Thyroid gland (tissue), 4 donors: ENCODE measurements at regions not wholly inside any gene's neighbourhood (a gene's known extent, or its start where the extent isn't known, plus 50 kb on each side); places are given as distances from the start of the nearest gene placed in this dataset.

Source experiments
- CTCF ChIP-seq, 6 experiments: fragments of 200-600 bp in 3 of 6; fragments of 450-650 bp in 3 of 6; sonication (generic) in 3 of 6; IDR thresholded peaks; one replicate each; pipeline ENCODE4 v1.5.1; 2016 to 2019; ENCODE audit warnings: antibody characterized with exemption in 6 of 6, mild to moderate bottlenecking in 2 of 6, inconsistent platforms in 1 of 6, moderate library complexity in 1 of 6
- POLR2A ChIP-seq, 2 donors: fragments of 450-650 bp; IDR thresholded peaks; one replicate each; pipeline ENCODE4 v1.6.1; 2017; ENCODE audit warnings: antibody characterized with exemption in 2 of 2, mild to moderate bottlenecking in 2 of 2, moderate library complexity in 1 of 2

GRCh38 chr2:24412812-24413211 is 52.5 kb upstream of the ITSN2 start:
- TF ChIP-seq CTCF (IDR thresholded peaks at IDR 0.05) (no peak), POLR2A (IDR thresholded peaks at IDR 0.05) (no peak)
